Prostate gland (tissue), 2 donors: ENCODE measurements at regions not wholly inside any gene's neighbourhood (a gene's known extent, or its start where the extent isn't known, plus 50 kb on each side); places are given as distances from the start of the nearest gene placed in this dataset.

Experiments
- DNase-seq: peaks from one replicate; pipeline ENCODE4 v3.0.0-alpha.2; 2019; ENCODE audit warnings: low spot score
- H3K27ac ChIP-seq, 2 donors: fragments of 200-600 bp; sonication (generic); 2 replicates each; pipeline ENCODE4 v1.5.1; 2017 to 2019
- H3K27me3 ChIP-seq: fragments of 200-600 bp; sonication (generic); replicated peaks from 2 replicates; pipeline ENCODE4 v1.5.1; 2019; ENCODE audit not compliant: insufficient read depth
- H3K36me3 ChIP-seq, 2 donors: fragments of 200-600 bp; sonication (generic); 1 replicate in 1 of 2; 2 replicates in 1 of 2; pipeline versions ENCODE4 v1.5.1 to v1.8.1; 2017 to 2019
- H3K4me1 ChIP-seq: fragments of 200-600 bp; sonication (generic); replicated peaks from 2 replicates; pipeline ENCODE4 v1.5.1; 2019
- H3K4me3 ChIP-seq, 2 donors: fragments of 200-600 bp; sonication (generic); 2 replicates each; pipeline ENCODE4 v1.5.1; 2017 to 2019
- H3K9me3 ChIP-seq: fragments of 200-600 bp; sonication (generic); 2 replicates; pipeline ENCODE4 v1.5.1; 2017
- CTCF ChIP-seq, 4 experiments: fragments of 200-600 bp in 2 of 4; fragments of 450-650 bp in 2 of 4; sonication (generic) in 2 of 4; IDR thresholded peaks; 1 replicate in 3 of 4; 2 replicates in 1 of 4; pipeline ENCODE4 v1.5.1; 2016 to 2019; ENCODE audit warnings: antibody characterized with exemption in 4 of 4, mild to moderate bottlenecking in 2 of 4, moderate library complexity in 2 of 4
- POLR2A ChIP-seq: fragments of 450-650 bp; IDR thresholded peaks from one replicate; pipeline ENCODE4 v1.6.1; 2016; ENCODE audit warnings: antibody characterized with exemption, mild to moderate bottlenecking
- POLR2AphosphoS5 ChIP-seq: sonication (generic); formaldehyde crosslinking; IDR thresholded peaks from one replicate; pipeline ENCODE4 v1.6.1; 2017; ENCODE audit warnings: antibody characterized with exemption
- WGBS: methylation state at CpG from one replicate; pipeline ENCODE4 v1.1.5; 2018; 5-methylcytosine and 5-hydroxymethylcytosine counted together
- intact Hi-C: fragments of 100-400 bp; cut with DNase I; formaldehyde crosslinking; loops from one replicate; pipeline ENCODE4 v1.14.2; 2022

DNA sequence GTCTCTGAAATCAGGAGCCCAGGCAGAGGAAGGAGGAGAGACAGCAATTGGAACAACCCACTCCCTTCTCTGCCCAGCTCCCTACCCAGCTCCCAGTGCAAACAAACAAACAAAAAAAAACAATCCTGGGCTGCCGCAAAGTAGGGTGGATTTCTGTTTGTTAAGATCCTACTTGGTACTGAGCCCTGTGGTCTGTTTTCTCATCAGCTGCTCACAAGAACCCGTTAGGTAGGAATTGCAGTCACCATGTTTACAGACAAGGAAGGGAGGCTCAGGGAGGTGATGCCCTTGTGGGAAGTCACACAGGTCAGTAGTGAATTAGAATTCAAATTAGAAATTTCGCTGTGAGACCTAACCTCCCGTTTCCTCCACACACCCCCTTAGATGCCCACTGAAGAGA is 128.8 kb upstream of the RAD23B start:
- intact Hi-C loops, result no loop called here
- Histone ChIP-seq H3K27ac (no peak overlapping the region), H3K4me3 (no peak overlapping the region), H3K9me3 (no peaks in the 10 kb centered on the region), H3K27me3 (no peaks in the 10 kb centered on the region), H3K36me3 (no peaks in the 10 kb centered on the region), H3K4me1 (no peaks in the 10 kb centered on the region)
- no peak for TF ChIP-seq CTCF (IDR thresholded peaks at IDR 0.05)
- no peak for TF ChIP-seq POLR2AphosphoS5
- TF ChIP-seq POLR2A, result no peak
- WGBS, result 60% methylated on average over 4 of the region's 4 CpGs
- no peak for DNase-seq

- intact Hi-C loops, result no loop called here
- 90% methylated on average over 3 of the region's 3 CpGs for WGBS
Observed at GRCh38 chr9:107154766-107155165, 128.3 kb upstream of the RAD23B start.

GRCh38 chr9:107155244-107155817 is 127.7 kb upstream of the RAD23B start:
- Histone ChIP-seq H3K36me3 (no peaks in the 10 kb centered on the region), H3K4me1 (no peaks in the 10 kb centered on the region), H3K9me3 (no peaks in the 10 kb centered on the region), H3K4me3 (no peak overlapping the region), H3K27ac (no peak overlapping the region), H3K27me3 (no peaks in the 10 kb centered on the region)
- DNase-seq, result no peak
- TF ChIP-seq CTCF (IDR thresholded peaks at IDR 0.05) (no peak), POLR2AphosphoS5 (no peak), POLR2A (no peak)
- intact Hi-C loops, result no loop called here
- 88% methylated on average over 3 of the region's 3 CpGs for WGBS

More at GRCh38 chr9:107154766-107155165, 128.3 kb upstream of the RAD23B start:
- no peak for DNase-seq
- Histone ChIP-seq H3K4me1 (no peaks in the 10 kb centered on the region), H3K9me3 (no peaks in the 10 kb centered on the region), H3K27me3 (no peaks in the 10 kb centered on the region), H3K4me3 (no peak overlapping the region), H3K27ac (no peak overlapping the region), H3K36me3 (no peaks in the 10 kb centered on the region)
- TF ChIP-seq POLR2AphosphoS5, result no peak
- no peak for TF ChIP-seq POLR2A
- TF ChIP-seq CTCF (IDR thresholded peaks at IDR 0.05), result no peak

- intact Hi-C loops, result no loop called here
- no peak overlapping the region for H3K27ac ChIP-seq
- no peaks in the 10 kb centered on the region for H3K36me3 ChIP-seq
- no peak for TF ChIP-seq POLR2A
- peak in 1 of 4 experiments; percentile 28 for TF ChIP-seq CTCF (IDR thresholded peaks at IDR 0.05)
- TF ChIP-seq POLR2AphosphoS5, result no peak
- no peaks in the 10 kb centered on the region for H3K9me3 ChIP-seq
- no peaks in the 10 kb centered on the region for H3K27me3 ChIP-seq
- no peak overlapping the region for H3K4me3 ChIP-seq
- no peak for DNase-seq
- no peaks in the 10 kb centered on the region for H3K4me1 ChIP-seq
- WGBS, result 14% methylated on average over 2 of the region's 2 CpGs
Observed at GRCh38 chr9:107158321-107158720, 124.8 kb upstream of the RAD23B start.

GRCh38 chr9:107161338-107161737 is 121.7 kb upstream of the RAD23B start:
- 54% methylated on average over 2 of the region's 2 CpGs for WGBS
- DNase-seq, result no peak
- TF ChIP-seq CTCF (IDR thresholded peaks at IDR 0.05), result no peak
- TF ChIP-seq POLR2AphosphoS5, result no peak
- TF ChIP-seq POLR2A, result no peak
- no peaks in the 10 kb centered on the region for H3K36me3 ChIP-seq
- no peak overlapping the region for H3K4me3 ChIP-seq
- intact Hi-C loops, result no loop called here
- no peaks in the 10 kb centered on the region for H3K4me1 ChIP-seq
- no peaks in the 10 kb centered on the region for H3K27me3 ChIP-seq
- no peak overlapping the region for H3K27ac ChIP-seq
- H3K9me3 ChIP-seq, result no peaks in the 10 kb centered on the region
